ENCODE measurements at regions not wholly inside any gene's neighbourhood (a gene's known extent, or its start where the extent isn't known, plus 50 kb on each side); places are given as distances from the start of the nearest gene placed in this dataset.

DNA sequence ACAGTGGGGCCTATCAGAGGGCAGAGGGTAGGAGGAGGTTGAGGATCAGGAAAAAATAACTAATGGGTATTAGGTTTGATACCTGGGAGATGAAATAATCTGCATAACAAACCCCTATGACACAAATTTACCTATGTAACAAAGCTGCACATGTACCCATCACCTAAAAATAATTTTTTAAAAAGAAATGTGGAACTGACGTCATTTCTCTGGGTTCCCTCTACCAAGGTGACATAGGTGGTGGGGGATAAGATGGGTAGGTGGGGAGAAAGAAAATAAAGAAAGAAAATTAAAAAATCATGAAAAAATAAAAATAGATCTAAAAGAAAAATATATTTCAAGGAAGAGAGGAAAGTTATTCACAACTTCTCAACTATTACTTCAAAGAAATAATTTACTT is 153.1 kb upstream of the SORCS1 start:
- TF ChIP-seq CTCF (IDR thresholded peaks at IDR 0.05) (no peak), POLR2AphosphoS5 (IDR thresholded peaks at IDR 0.05) (no peak)
